OCI-LY7 (cell line): ENCODE measurements at regions not wholly inside any gene's neighbourhood (a gene's known extent, or its start where the extent isn't known, plus 50 kb on each side); places are given as distances from the start of the nearest gene placed in this dataset.

ENCODE experiments used
- BruUV-seq: library from RNA; stranded (reverse); fragments of 400-500 nt; replicated peaks from 2 replicates; lab custom pipeline; 2021; lab: Mats Ljungman, UMichigan
- CTCF ChIA-PET: fragments of 300-600 bp; sonication (Branson Sonifier 250); formaldehyde crosslinking; loops from one replicate; lab custom pipeline; 2022; ENCODE audit warnings: antibody characterized with exemption; ENCODE audit not compliant: unreplicated experiment; lab: Charles Lee
- POLR2A ChIA-PET: fragments of 300-600 bp; sonication (Branson Sonifier 250); formaldehyde crosslinking; loops from one replicate; lab custom pipeline; 2022; ENCODE audit warnings: antibody characterized with exemption; lab: Charles Lee
- DNase-seq: peaks from one replicate; pipeline ENCODE4 v3.0.0-alpha.2; 2015; ENCODE audit warnings: low spot score
- H2AFZ ChIP-seq: fragments of 200-600 bp; sonication (generic), shearing (Covaris generic); 2 replicates; pipeline ENCODE4 v1.6.1; 2014; ENCODE audit warnings: mild to moderate bottlenecking, antibody characterized with exemption, low read length, moderate library complexity
- H3K27ac ChIP-seq: fragments of 200-600 bp; sonication (generic); 2 replicates; pipeline ENCODE4 v1.5.1; 2014; ENCODE audit warnings: mixed run types, low read depth, mild to moderate bottlenecking, moderate library complexity, low read length, inconsistent platforms; ENCODE audit not compliant: poor library complexity, severe bottlenecking
- H3K36me3 ChIP-seq: fragments of 200-600 bp; sonication (generic); 2 replicates; pipeline ENCODE4 v1.6.1; 2014; ENCODE audit warnings: mild to moderate bottlenecking, antibody characterized with exemption, low read length, moderate library complexity, mixed read lengths; ENCODE audit not compliant: insufficient read depth
- H3K4me1 ChIP-seq: fragments of 200-600 bp; sonication (generic); 2 replicates; pipeline ENCODE4 v1.5.1; 2014; ENCODE audit warnings: mild to moderate bottlenecking, low read length; ENCODE audit not compliant: insufficient read depth, poor library complexity, severe bottlenecking
- H3K4me2 ChIP-seq: fragments of 200-600 bp; sonication (generic); 2 replicates; pipeline ENCODE4 v1.6.1; 2014; ENCODE audit warnings: mild to moderate bottlenecking, low read length
- H3K4me3 ChIP-seq: fragments of 200-600 bp; sonication (generic); 2 replicates; pipeline ENCODE4 v1.5.1; 2014; ENCODE audit warnings: mild to moderate bottlenecking, low read depth, low read length; ENCODE audit not compliant: poor library complexity, severe bottlenecking
- H3K79me2 ChIP-seq: fragments of 200-600 bp; sonication (generic); 2 replicates; pipeline ENCODE4 v1.6.1; 2016; ENCODE audit warnings: low read depth, mild to moderate bottlenecking, low read length, moderate library complexity, mixed read lengths; ENCODE audit not compliant: insufficient read depth
- H3K9me2 ChIP-seq: fragments of 200-600 bp; sonication (generic); 2 replicates; pipeline ENCODE4 v1.6.1; 2016; ENCODE audit warnings: mild to moderate bottlenecking, low read length, mixed read lengths; ENCODE audit not compliant: insufficient read depth
- H3K9me3 ChIP-seq: fragments of 200-600 bp; sonication (generic); 2 replicates; pipeline ENCODE4 v1.6.1; 2014; ENCODE audit warnings: mild to moderate bottlenecking, mixed run types, low read length, mixed read lengths
- H4K20me1 ChIP-seq: fragments of 200-600 bp; sonication (generic); 2 replicates; pipeline ENCODE4 v1.6.1; 2014; ENCODE audit warnings: mild to moderate bottlenecking, antibody characterized with exemption, low read length, moderate library complexity, mixed read lengths; ENCODE audit not compliant: insufficient read depth
- CTCF ChIP-seq: fragments of 200-600 bp; sonication (generic); conservative IDR thresholded peaks from 2 replicates; pipeline ENCODE4 v1.5.1; 2014; ENCODE audit warnings: mild to moderate bottlenecking, antibody characterized with exemption, low read length, moderate library complexity, mixed read lengths
- EZH2phosphoT487 ChIP-seq: fragments of 200-600 bp; sonication (generic); IDR thresholded peaks from 2 replicates; pipeline ENCODE4 v1.6.1; 2018; ENCODE audit warnings: low read depth, borderline replicate concordance, mild to moderate bottlenecking, mixed run types, antibody characterized with exemption, low read length, moderate library complexity, mixed read lengths
- intact Hi-C: fragments of 100-400 bp; cut with micrococcal nuclease; formaldehyde crosslinking; loops from one replicate; pipeline ENCODE4 v1.10.0; 2022; ENCODE audit not compliant: unreplicated experiment

GRCh38 chr20:55538261-55538908 is 466.9 kb downstream of the CBLN4 start:
- no TSS peak for BruUV-seq
- POLR2A ChIA-PET = interaction anchor here (0.7 to 0.9 kb wide), 2 partner anchors 24 to 516 kb away, joined by 3 read pairs; no protein-coding TSS in a partner anchor

GRCh38 chr20:55535366-55535765 is 470.0 kb downstream of the CBLN4 start:
- no peak for TF ChIP-seq EZH2phosphoT487
- no peak for TF ChIP-seq CTCF
- Histone ChIP-seq H3K4me3 (no peak overlapping the region), H3K36me3 (no peaks in the 10 kb centered on the region), H3K9me3 (0 out of 2 replicates have a peak, but pooled peaks cover 5% of the 10 kb centered on the region), H3K4me1 (no peaks in the 10 kb centered on the region), H3K27ac (no peak overlapping the region), H4K20me1 (no peaks in the 10 kb centered on the region), H2AFZ (no peak overlapping the region), H3K4me2 (no peak overlapping the region), H3K9me2 (no peaks in the 10 kb centered on the region), H3K79me2 (no peaks in the 10 kb centered on the region)
- no TSS peak for BruUV-seq
- intact Hi-C loops = no loop called here
- no peak for DNase-seq
- ChIA-PET CTCF (no interaction called here), POLR2A (no interaction called here)

More at GRCh38 chr20:55538261-55538908, 466.9 kb downstream of the CBLN4 start:
- Histone ChIP-seq H3K4me2 (no peak overlapping the region), H3K4me1 (no peaks in the 10 kb centered on the region), H3K9me2 (no peaks in the 10 kb centered on the region), H2AFZ (no peak overlapping the region), H3K9me3 (no peaks in the 10 kb centered on the region), H3K79me2 (no peaks in the 10 kb centered on the region), H4K20me1 (no peaks in the 10 kb centered on the region), H3K27ac (no peak overlapping the region), H3K4me3 (no peak overlapping the region), H3K36me3 (no peaks in the 10 kb centered on the region)
- CTCF ChIA-PET = no interaction called here
- DNase-seq = no peak
- TF ChIP-seq EZH2phosphoT487 = no peak
- intact Hi-C loops = no loop called here

- no peak for DNase-seq
- POLR2A ChIA-PET = no interaction called here
- Histone ChIP-seq H3K9me2 (no peaks in the 10 kb centered on the region), H3K4me3 (no peak overlapping the region), H3K9me3 (0 out of 2 replicates have a peak, but pooled peaks cover 5% of the 10 kb centered on the region), H3K4me2 (no peak overlapping the region), H4K20me1 (no peaks in the 10 kb centered on the region), H2AFZ (no peak overlapping the region), H3K27ac (no peak overlapping the region), H3K4me1 (no peaks in the 10 kb centered on the region), H3K36me3 (no peaks in the 10 kb centered on the region), H3K79me2 (no peaks in the 10 kb centered on the region)
- CTCF ChIA-PET = no interaction called here
- BruUV-seq = no TSS peak
- intact Hi-C loops = no loop called here
- no peak for TF ChIP-seq EZH2phosphoT487
These were observed 471.7 kb downstream of the CBLN4 start for GRCh38 chr20:55533632-55534031.
